GM19452 (cell line): ENCODE measurements at regions not wholly inside any gene's neighbourhood (a gene's known extent, or its start where the extent isn't known, plus 50 kb on each side); places are given as distances from the start of the nearest gene placed in this dataset.
"Not testable (repeated sequence)": the region's sequence is repeated elsewhere in the genome, so short reads cannot be mapped to it uniquely, and the experiment has no call there.

Experiments
- ATAC-seq: cut with Tn5 transposase; IDR thresholded peaks from one replicate; pipeline ENCODE4 v1.9.1; 2021; ENCODE audit not compliant: unreplicated experiment

GRCh38 chr5:100641833-100642232 lies 106.7 kb downstream of the FAM174A start:
- no peak for ATAC-seq

- no peak for ATAC-seq
Observed at GRCh38 chr5:100643473-100643872, 108.3 kb downstream of the FAM174A start.

- ATAC-seq = no peak
Observed at GRCh38 chr5:100644185-100644584, 109.0 kb downstream of the FAM174A start.

- no peak for ATAC-seq
Observed at GRCh38 chr5:100644776-100645175, 109.6 kb downstream of the FAM174A start.

GRCh38 chr5:100646011-100646410 lies 110.8 kb downstream of the FAM174A start:
- ATAC-seq = no peak

GRCh38 chr5:100646691-100647090 lies 111.5 kb downstream of the FAM174A start:
- no peak for ATAC-seq

GRCh38 chr5:100647461-100648230 lies 112.5 kb downstream of the FAM174A start:
- ATAC-seq = peak; percentile 68

GRCh38 chr5:100654895-100655294 lies 119.7 kb downstream of the FAM174A start:
- ATAC-seq = no peak

GRCh38 chr5:100656771-100657170 lies 121.6 kb downstream of the FAM174A start:
- ATAC-seq = not testable (repeated sequence)

- no peak for ATAC-seq
Observed at GRCh38 chr5:100659080-100659795, 124.1 kb downstream of the FAM174A start.

GRCh38 chr5:100664140-100664539 lies 129.0 kb downstream of the FAM174A start:
- ATAC-seq = no peak

GRCh38 chr5:100667161-100667630 lies 132.0 kb downstream of the FAM174A start:
- no peak for ATAC-seq

GRCh38 chr5:100668511-100668910 lies 133.3 kb downstream of the FAM174A start:
- ATAC-seq = no peak

- ATAC-seq = no peak
Observed at GRCh38 chr5:100676817-100677631, 141.8 kb downstream of the FAM174A start.

GRCh38 chr5:100682625-100683024 lies 147.5 kb downstream of the FAM174A start:
- no peak for ATAC-seq

GRCh38 chr5:100683881-100684280 lies 148.7 kb downstream of the FAM174A start:
- ATAC-seq = no peak

- ATAC-seq = not testable (repeated sequence)
Observed at GRCh38 chr5:100685122-100685521, 149.9 kb downstream of the FAM174A start.

- not testable (repeated sequence) for ATAC-seq
Observed at GRCh38 chr5:100688834-100689233, 153.7 kb downstream of the FAM174A start.

GRCh38 chr5:100690036-100690560 lies 154.9 kb downstream of the FAM174A start:
- no peak for ATAC-seq

GRCh38 chr5:100691085-100691484 lies 155.9 kb downstream of the FAM174A start:
- ATAC-seq = no peak

GRCh38 chr5:100691548-100691947 lies 156.4 kb downstream of the FAM174A start:
- ATAC-seq = no peak
